ENCODE measurements at regions not wholly inside any gene's neighbourhood (a gene's known extent, or its start where the extent isn't known, plus 50 kb on each side); places are given as distances from the start of the nearest gene placed in this dataset.

DNA sequence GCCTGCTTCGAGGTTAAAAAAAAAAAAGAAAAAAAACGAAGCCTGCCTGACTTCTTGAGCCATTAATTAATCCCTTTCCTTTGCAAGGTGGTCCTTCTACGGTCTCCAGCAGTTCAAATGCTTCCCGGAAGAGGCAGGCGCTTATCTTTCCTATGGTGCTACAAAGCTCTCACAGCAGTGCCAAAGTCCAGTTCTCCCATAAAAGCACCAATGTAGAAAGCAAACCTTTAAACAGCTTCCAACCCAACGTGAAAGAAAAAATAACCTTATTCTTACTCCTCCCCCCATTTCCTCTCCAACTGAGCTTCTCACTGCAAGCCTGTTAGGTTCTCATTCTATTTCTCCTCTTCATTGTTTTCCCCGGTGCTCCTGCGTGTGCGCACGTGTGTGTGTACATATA is 317.4 kb upstream of the SOX11 start:
- DNase-seq: no peak

DNA sequence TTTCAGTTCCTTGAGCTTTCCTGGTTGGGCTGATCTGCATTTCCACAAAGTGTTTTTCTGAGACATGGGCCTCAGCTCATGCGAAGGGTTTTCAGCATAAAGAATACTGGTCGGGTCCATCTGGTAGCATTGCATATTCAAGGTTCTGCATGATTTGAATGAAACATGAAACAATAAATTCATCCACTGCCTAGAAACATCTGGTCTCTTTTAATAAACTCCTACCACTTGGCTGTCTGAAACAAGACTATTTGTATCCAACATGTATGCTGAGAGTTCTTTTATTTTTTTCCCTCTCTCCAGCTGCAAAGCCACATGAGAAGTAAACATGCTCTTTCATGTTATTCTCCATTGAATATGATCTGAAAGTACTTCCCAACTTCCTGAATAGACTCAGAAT is 314.9 kb upstream of the SOX11 start:
- no peak for DNase-seq

DNA sequence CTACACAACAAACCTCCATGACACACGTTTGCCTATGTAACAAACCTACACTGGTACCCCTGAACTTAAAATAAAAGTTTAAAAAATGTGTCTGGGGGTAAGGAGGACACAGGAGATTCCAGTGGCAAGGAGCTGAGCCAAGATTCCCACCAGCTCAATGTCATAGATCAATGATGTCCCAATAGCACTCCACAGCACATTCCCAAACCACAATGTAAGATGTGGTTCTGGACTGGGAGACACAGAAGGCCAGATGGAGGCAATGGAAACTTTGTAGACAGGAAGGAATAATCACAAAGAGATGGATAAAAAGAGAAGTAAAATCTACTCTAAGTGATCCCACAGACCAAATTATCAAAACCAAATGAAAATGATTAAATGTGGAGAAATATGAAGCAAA is 312.4 kb upstream of the SOX11 start:
- no peak for DNase-seq

DNA sequence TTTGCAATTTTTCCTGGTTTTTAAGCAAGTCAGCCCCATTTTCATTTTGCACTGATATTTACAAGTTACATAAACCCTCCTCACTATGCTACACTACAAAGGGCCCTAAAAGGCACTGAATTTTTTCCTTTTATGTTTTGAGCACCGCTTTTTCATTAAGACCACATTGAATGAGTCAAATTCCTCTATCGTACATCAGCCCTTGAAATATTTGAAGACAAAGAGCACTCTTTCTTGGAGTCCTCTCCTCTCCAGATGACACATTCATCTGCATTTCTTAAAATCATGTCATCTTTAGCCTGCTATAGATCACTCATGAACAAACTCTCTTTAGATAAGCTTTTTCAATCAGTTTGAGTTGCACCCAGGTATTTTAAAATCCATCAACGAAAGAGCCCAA is 306.6 kb upstream of the SOX11 start:
- DNase-seq: no peak

DNA sequence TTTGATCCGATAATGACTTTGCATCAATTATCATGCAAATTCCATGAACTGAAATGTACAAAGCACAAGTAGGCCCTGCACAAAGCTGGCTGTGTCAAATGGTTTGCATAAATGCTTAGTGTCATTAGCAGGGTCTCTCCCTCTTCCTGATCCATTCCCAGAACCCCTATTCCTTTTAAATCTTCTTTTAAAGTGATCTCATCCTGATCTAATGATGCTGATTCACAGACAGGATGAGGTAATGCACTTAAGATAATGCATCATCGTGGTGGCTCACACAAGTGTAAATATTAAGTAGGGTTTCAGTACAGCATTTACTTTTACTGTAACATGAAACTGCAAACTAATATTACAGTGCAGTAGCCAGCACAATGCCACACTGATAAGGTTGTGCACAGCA is 304.8 kb upstream of the SOX11 start:
- DNase-seq: no peak

DNA sequence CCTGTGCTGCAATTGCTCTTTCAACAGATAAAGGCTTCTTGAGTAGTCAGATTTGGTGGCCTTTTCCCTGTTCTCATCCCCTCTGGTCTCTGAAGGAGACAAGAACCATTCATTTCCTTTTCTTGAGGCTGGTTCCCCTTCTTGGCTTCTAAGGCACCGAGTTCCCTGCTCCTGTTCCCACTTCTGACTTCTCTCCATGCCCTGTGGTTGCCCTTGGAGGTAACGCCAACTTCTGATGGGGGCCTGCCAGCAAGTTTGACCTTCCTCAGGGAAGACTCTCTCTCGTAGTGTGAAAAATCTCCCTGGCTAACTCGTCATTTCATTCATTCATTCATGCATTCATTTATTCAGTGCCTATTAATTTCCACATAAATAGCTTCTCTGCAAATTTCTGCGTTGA is 302.4 kb upstream of the SOX11 start:
- DNase-seq: no peak

DNA sequence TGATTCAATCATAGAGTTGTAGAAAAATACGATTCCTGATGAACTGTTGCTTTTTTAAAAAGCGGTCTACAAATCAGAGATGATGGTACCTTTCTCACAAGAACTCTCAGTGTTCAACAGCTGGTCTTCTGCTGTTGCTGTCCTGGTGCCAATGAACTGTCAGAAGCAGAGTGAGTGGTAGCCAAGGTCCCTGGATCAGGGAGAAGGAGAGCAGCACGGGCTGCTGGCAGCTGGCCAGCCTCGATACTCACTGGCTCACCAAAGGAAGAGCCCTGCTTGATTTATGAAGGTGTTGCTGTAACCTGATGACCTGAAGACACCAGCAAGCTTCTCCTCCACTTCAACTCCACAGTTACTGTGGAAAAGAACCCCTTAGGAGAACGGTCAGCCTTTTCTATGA is 300.8 kb upstream of the SOX11 start:
- no peak for DNase-seq

DNA sequence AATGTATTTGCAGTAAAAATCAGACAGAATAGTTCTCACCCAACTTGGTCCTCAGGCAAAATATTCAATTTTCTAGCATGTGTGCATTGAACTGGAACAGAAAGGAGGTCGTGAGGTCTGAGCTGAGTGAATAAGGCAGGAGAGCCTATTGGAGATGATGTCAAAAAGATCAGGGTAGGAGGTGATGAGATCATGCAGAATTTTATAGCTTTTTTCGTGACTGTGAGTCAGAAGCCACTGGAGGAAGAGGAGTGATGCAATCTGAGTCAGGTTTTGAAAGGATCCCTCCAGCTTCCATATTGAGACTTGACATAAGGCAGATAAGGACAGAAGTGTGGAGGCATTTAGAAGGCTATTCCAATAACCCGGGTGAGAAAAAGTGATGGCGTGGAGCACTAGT is 299.5 kb upstream of the SOX11 start:
- no peak for DNase-seq

DNA sequence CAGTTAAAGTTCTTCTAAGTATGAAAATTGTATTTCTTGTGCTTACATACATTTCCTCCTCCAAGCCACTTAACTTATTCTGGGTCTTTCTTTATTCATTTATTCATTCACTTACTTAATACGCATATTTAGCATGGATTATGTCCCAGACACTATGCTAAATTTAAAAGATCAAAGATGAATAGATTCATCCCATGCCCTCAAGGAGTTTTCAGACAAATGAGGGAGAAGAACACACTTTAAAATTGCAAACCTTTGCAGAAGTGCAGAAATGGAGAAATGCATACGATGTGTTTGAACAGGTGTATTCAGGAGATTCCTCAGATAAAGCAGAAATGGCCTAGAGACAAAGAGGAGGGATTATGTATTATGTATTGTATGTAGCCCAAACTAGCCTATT is 298.7 kb upstream of the SOX11 start:
- DNase-seq: no peak

DNA sequence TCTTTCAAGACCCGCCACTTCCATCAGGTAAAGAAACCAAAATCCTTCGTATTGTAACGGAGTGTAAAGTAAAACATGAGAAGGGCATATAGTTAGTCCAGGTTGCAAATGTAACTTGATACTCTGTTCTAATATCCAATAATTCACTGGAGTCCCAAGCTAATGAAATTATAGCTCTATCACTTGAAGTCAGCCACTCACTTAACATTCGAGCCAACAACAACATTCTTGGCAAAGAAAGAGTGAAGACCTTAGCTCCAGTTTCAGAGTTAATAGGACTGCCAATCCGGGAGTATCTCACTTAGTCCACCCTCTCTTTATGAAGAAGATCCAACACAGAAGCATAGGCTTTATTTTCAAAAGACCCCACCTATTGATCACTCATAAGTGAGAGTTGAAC is 298.0 kb upstream of the SOX11 start:
- DNase-seq: no peak

DNA sequence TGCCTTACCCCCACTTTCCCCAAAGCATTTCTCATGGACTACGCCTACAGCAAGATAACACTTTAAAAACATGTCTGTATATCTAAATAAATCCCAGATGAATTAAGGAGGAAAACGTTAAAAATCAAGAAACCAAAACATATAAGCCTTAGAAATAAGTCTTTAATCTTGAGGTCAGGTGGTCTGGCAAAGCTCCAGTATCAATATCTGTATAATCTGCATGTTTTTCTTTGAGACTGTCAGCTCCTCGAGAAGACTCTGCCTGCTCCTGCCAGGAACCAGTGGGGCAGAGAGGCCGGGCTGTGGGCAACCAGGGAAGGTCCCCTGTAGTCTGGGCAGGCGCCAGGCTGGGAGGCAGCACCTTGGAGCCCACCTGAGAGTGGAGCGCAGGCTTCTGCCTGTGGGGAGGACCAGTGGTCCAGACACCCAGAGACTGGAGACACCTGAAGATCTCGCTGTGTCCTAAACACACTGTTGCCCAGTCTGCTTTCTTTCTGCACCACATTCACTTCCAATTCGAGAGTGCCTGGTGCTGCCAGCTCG is 291.0 kb upstream of the SOX11 start:
- no peak for DNase-seq

DNA sequence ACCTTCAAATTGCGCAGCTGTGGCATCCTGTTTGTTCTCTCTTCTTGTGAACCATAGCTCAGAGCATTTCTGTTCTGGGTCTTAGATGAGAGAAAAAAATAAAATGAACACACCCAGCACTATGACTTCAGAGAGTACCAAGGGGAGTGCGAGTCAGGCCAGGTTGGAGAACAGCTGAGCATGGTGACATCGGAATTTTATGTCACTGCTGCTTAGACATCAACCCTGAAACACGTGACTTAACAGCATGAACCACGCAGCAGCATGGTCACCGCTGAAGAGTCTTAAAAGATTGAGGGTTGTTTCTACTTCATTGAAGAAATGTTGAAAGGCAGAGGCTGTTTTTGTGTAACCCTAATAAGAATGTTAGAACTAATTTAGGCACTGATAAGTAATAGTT is 288.8 kb upstream of the SOX11 start:
- no peak for DNase-seq

DNA sequence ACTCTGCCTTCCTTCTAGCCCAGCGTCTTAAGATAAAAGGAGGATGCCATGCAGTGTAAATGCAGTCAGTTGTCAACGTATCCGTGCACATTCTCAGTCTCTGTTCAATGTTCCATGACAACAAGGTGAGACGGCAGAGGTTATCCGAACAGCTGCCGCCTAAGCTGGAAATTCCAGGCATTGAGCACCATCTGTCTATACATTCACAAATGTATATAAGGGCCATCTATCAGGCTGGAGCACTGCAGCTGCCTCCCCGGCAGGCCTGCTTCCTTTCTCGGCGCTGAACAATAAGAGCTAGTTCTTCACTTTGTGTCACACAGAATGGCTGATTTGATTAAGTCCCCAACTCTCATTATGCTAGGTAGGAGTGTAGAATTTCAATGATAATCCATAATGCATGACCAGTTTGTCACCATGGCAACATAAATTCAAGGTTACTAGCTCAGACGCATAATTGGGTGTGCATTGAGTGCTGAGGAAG is 282.2 kb upstream of the SOX11 start:
- no peak for DNase-seq

DNA sequence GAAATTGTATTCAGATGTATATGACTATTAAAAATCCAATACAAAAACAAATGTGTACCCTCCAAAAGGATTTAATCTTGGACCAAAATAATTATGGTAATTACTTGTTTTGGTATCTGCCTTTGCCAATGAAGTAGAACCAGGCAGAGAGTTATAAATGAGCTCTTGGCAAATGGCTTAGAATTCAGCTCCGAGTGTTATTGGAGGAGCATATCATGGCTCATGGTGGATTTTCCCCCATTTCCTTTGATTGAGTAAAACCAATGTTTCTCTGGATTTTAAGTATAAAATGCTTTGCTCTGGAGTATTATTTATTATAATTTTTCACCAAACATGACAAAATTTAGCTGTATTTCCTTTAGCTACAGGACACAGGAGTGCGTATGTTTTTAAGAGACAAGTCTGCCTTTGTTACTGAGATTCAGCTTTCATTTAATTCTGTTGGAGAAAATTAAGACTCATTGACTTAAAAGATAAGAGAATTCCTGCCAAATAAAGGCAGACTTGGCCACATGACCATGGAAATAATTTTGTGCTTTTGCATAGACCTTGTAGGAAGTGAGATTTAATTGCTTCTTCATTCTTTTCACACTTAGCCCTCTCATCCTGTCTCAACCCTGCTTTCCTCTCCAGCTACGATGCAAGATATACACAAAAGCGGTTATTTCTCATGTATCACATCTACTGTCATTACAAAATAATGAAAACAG is 281.0 kb upstream of the SOX11 start:
- DNase-seq: no peak

DNA sequence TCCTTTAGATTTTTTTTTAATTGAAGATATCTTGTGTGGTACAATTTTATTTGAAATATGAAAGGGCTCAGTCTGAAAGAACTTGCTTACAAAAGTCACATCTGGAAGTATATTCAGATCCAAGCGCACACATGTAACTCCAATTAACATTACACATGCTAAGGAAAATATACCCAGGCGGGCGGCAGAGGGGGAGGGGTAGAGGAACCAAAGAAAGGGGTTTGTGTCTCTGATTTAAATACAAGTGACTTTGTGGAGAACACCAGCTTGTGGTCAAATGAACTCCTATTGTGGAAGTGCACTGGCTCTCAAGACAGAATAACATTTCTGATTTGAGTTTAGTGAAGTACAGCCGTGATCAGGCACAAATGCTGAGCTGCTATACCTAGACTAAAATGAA is 280.2 kb upstream of the SOX11 start:
- DNase-seq: no peak

DNA sequence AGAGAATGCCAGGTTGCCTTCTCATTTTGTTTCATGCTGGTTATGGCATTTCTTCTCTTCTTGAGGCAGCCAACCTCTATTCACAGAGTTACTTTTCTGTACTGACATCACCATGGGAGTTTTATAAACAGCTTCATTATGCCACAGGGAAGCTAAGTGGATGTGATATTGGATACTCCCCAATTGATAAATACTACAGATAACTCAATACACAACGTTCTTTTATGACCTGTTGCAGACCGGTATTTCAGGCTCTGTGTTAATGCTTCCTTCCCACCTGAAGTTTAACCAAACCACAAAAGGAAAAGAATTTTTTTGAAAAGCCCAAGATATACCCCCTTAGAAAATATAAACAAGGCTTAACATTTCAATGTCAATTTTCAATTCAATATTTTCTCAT is 258.3 kb upstream of the SOX11 start:
- DNase-seq: no peak

DNA sequence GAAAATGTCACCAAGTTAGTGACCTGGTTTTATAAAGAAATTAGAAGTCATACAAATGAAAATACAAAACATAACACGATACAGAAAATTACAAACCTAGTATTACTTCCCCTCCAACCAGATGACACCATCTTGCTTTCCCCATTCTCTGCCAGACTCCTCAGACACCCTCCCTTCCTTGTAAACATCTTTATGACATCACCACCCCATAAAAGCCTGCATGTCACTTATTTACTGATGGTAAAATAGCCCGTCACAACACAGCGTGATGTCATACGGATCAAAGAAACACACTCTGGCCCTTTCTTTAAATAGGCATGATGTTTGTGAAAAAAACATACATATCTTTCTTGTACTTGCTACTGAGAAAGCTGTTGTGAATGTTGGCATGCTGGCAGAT is 254.8 kb upstream of the SOX11 start:
- DNase-seq: no peak

DNA sequence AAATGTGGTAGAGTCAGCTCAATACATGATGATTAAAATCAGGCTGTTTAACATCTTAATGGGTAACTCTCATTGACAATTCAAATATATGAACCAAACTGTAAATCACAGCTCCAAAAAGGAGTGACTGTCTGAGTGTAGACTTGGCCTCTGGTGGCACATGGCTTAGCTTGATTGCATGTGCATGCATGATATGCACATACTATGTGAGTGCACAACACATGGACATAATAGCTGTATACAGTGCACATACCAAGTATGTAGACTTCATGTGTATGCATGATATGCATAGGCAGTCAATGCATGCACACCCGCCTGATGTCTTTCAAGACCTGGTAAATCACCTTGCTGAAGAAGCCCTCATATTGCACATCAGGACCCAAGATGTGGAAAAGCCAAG is 252.0 kb upstream of the SOX11 start:
- no peak for DNase-seq

DNA sequence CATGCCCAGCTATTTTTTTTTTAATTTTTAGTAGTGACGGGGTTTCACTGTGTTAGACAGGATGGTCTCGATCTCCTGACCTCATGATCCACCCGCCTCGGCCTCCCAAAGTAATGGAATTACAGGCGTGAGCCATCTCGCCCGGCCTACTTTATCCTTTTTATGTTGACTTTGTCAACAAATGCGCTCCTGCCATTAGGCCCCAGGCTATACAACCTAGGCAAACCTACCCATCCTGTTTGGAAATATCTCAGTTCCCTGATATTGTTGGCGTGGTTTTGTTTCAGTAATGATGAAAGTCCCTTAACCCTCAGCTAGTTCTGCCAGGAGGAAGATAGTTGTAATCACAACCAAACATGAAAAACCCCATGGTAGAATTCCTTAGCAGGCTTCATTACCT is 249.4 kb upstream of the SOX11 start:
- DNase-seq: no peak

DNA sequence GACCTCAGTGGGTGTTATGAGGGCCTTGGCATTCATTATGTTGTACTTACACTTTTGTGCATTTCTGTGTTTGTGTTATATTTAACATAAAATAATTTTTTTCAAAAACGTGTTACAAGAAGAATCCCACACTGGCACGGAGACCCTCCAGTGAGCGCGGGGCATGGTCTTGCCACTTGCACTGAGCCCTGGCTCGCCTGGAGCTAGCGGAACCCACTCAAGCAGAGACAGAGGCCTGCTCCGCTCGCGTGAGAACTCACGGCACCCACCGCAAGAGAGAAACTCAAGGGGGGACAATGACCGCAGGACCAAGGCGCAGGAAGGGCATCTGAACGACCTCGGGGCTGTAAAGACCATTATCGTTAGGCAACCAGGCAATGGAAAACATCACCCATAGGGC is 248.0 kb upstream of the SOX11 start:
- no peak for DNase-seq

DNA sequence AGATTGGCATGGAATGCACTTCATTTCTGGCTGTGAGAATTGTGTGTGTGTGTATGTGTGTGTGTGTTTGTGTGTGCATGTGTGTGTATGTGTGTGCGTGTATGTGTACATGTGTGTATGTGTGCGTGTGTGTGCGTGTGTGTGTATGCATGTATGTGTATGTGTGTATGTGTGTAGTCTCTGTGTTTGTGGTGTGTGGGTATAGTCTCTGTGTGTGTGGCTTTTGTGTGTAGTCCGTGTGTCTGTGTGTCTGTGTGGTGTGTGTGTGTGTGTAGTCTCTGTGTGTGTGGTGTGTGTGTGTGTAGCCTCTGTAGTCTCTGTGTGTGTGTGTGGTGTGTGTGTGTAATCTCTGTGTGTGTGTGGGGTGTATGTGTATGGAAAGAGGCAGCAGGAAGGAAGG is 247.3 kb upstream of the SOX11 start:
- DNase-seq: no peak

DNA sequence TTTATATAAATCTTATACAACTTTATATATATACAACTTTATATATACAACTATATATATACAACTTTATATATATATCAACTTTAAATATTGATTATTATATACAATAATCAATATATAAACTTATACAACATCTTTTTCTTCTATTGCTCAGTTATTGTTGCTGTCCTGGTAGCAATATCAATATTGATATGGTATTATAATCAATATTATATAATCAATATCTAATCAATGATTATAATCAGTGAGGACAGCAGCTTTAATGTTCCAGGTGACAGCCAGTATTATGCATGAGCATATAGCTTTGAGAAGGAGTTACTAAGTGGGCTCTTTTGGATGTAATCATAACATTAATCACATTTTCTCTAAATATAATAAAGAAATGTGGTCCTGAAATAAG is 242.3 kb upstream of the SOX11 start:
- DNase-seq: no peak

DNA sequence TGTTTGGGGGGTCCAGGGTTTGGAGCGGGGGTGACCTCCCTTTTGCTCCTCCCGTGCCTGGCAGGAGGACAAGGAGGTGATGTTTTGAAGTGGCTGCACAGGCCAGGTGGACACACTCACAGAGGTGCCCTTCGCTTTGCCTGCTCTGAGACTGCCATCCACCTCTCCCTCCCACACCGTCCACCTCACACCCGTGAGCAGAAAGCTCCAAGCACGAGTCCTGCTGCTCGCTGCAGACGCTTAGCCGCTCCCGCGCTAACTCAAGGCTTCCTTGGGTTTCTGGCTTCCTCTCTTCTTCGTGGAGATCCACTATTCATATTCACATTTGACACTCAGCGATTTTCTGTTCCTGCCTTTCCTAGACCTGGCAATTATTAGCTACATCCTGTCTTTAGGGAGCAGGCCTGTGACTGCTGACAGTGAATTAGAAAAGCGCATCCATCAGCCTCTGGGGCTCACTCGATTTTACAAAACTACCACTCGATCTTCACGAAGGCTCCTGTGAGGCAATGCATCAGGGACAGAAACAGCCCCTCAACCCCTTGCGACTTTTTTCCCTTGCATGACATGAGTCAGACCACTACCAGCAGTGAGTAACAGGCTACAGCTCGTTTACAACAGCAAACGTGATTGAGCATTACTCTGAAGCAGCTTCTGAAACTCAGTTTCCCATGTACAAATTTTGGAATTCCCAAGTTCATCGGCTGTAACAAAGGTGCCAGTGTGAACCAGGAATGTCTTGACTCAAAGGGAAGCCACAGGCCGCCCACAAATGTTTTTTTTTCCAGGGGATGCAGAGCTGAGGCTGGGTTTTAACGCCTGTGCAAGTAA is 238.7 kb upstream of the SOX11 start:
- DNase-seq: no peak

DNA sequence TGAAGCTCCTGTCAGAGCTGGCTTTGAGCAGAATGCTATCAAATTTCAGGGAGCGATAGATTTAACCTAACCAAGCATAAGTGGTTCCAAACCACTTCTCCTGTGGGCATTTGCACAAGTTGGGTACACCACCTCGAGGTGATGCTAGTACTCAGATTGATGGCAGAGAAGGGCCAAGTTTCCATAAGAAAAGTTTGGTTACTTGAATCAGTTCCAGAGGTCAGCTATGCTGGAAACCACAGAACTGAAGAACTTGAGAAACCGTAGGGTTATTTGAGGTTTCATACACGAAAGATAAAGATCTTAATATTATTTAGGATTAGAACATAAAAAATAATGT is 238.2 kb upstream of the SOX11 start:
- DNase-seq: no peak

DNA sequence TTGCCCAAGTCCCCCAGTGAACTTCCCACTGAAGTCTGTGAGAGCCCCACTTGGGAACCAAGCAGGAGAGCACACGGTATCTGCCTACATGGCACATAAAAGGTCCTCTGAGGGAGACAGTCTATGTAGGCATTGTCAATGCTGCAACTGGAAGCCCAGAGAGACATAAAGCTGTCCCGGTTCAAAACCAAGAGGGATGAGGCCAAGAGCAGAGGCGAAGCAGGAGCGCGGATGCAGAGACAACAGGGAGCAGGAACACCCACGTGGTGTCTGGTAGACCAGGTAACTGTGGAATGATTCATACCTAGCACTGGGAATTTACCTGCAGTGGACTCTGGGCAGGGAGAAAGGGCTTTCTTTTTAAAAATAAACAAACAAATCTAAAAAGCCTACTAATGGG is 233.1 kb upstream of the SOX11 start:
- DNase-seq: no peak

Data from stimulated activated CD4-positive, alpha-beta T cell treated with anti-CD3 and anti-CD28 coated beads, Interleukin-2, amount 100 ng/mL, for 48 hours (primary cell).